SHP77 (cell line): ENCODE measurements at regions not wholly inside any gene's neighbourhood (a gene's known extent, or its start where the extent isn't known, plus 50 kb on each side); places are given as distances from the start of the nearest gene placed in this dataset.
"Not testable (repeated sequence)": the region's sequence is repeated elsewhere in the genome, so short reads cannot be mapped to it uniquely, and the experiment has no call there.

ENCODE experiments used
- DNase-seq, 2 experiments: peaks; one replicate each; lab custom pipeline; 2025; lab: John Stamatoyannopoulos, UW

- no peak for DNase-seq
Measured at GRCh38 chr12:4822572-4822971, 87.1 kb upstream of the KCNA1 start.

GRCh38 chr12:4824380-4824779 is 85.3 kb upstream of the KCNA1 start:
- no peak for DNase-seq

- no peak for DNase-seq
Measured at GRCh38 chr12:4825011-4825858, 84.5 kb upstream of the KCNA1 start.

GRCh38 chr12:4826909-4827308 is 82.8 kb upstream of the KCNA1 start:
- DNase-seq = no peak

GRCh38 chr12:4828176-4828575 is 81.5 kb upstream of the KCNA1 start:
- no peak for DNase-seq

- DNase-seq = no peak
Measured at GRCh38 chr12:4829161-4829792, 80.4 kb upstream of the KCNA1 start.

GRCh38 chr12:4829793-4830162 is 79.9 kb upstream of the KCNA1 start:
- DNase-seq = no peak

- DNase-seq = no peak
Measured at GRCh38 chr12:4830556-4831210, 79.0 kb upstream of the KCNA1 start.

- no peak for DNase-seq
Measured at GRCh38 chr12:4833053-4833452, 76.7 kb upstream of the KCNA1 start.

- DNase-seq = no peak
Measured at GRCh38 chr12:4833524-4833923, 76.2 kb upstream of the KCNA1 start.

- not testable (repeated sequence) for DNase-seq
Measured at GRCh38 chr12:4842401-4842800, 67.3 kb upstream of the KCNA1 start.

GRCh38 chr12:4843907-4844306 is 65.8 kb upstream of the KCNA1 start:
- no peak for DNase-seq

- DNase-seq = no peak
Measured at GRCh38 chr12:4847713-4848112, 62.0 kb upstream of the KCNA1 start.

- DNase-seq = no peak
Measured at GRCh38 chr12:4849115-4849541, 60.6 kb upstream of the KCNA1 start.

- no peak for DNase-seq
Measured at GRCh38 chr12:4849795-4850345, 59.8 kb upstream of the KCNA1 start.

GRCh38 chr12:4850857-4851380 is 58.8 kb upstream of the KCNA1 start:
- DNase-seq = no peak

GRCh38 chr12:4852308-4852707 is 57.4 kb upstream of the KCNA1 start:
- DNase-seq = no peak

- DNase-seq = no peak
Measured at GRCh38 chr12:4852911-4853310, 56.8 kb upstream of the KCNA1 start.

- DNase-seq = peak; percentile 18 to 36
Measured at GRCh38 chr12:4855121-4855924, 54.4 kb upstream of the KCNA1 start.

GRCh38 chr12:4856596-4856995 is 53.1 kb upstream of the KCNA1 start:
- no peak for DNase-seq

GRCh38 chr12:4857472-4858291 is 52.0 kb upstream of the KCNA1 start:
- peak in 1 of 2 experiments; percentile 29 for DNase-seq
